ENCODE measurements at regions not wholly inside any gene's neighbourhood (a gene's known extent, or its start where the extent isn't known, plus 50 kb on each side); places are given as distances from the start of the nearest gene placed in this dataset.

DNA sequence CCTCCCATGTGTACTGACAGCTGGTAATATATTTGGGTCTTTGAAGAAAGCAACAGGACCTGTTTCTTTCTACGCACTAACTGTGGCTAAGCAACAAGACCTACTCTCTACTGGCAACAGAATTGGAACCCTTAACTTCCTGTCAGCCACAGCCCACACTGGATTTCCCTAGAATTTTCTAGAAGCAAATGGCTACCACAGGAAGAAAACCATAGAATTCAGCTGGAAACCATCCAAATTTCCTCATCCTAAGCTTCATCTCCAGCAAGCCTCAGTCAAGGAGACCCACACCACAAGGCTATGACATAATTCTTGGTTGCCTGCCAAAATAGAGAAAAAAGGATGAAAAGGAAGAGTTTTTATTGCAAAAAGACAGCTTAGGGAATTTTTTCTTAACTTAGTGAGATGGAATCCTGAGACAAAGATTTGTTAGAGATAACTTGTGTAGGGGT lies 171.8 kb upstream of the TNC start:
- no peak for ATAC-seq
- no peaks in the 10 kb centered on the region for H3K27me3 ChIP-seq
- no peak overlapping the region for H3K27ac ChIP-seq
- H3K4me3 ChIP-seq: no peak overlapping the region
- H3K4me1 ChIP-seq: peaks cover 5 to 20% (median 17%) of the 10 kb centered on the region in 3 donors
- no peaks in the 10 kb centered on the region for H3K9me3 ChIP-seq
- no peak for TF ChIP-seq POLR2A (IDR thresholded peaks at IDR 0.05)
- no peak for TF ChIP-seq POLR2AphosphoS5 (IDR thresholded peaks at IDR 0.05)
- TF ChIP-seq EP300 (IDR thresholded peaks at IDR 0.05): no peak
- TF ChIP-seq, protein P1, sequence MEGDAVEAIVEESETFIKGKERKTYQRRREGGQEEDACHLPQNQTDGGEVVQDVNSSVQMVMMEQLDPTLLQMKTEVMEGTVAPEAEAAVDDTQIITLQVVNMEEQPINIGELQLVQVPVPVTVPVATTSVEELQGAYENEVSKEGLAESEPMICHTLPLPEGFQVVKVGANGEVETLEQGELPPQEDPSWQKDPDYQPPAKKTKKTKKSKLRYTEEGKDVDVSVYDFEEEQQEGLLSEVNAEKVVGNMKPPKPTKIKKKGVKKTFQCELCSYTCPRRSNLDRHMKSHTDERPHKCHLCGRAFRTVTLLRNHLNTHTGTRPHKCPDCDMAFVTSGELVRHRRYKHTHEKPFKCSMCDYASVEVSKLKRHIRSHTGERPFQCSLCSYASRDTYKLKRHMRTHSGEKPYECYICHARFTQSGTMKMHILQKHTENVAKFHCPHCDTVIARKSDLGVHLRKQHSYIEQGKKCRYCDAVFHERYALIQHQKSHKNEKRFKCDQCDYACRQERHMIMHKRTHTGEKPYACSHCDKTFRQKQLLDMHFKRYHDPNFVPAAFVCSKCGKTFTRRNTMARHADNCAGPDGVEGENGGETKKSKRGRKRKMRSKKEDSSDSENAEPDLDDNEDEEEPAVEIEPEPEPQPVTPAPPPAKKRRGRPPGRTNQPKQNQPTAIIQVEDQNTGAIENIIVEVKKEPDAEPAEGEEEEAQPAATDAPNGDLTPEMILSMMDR (IDR thresholded peaks at IDR 0.05): no peak
- no peaks in the 10 kb centered on the region for H3K36me3 ChIP-seq
- WGBS, 2 donors (ENCODE audit: low coverage in 1 of 2): 88 to 100% methylated on average over 1 of the region's 1 CpG

DNA sequence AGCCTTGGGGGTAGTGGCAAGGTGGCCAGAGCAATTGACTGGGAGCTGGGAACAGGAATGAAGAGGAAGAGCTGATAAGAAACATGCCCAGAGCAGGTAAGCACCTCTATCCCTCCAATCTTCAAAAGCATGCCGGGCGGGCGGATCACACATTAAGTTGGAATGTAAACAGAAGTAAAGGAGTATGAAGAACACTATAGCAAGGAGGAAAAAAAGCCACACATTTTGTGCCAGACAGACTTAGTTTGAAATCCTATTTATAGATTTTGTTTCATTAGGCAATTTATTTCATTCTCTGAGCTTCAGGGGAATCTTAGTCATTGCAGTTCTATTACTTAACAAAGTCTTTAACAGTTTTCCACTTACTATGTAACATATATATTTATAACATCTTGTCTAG lies 173.9 kb upstream of the TNC start:
- H3K27me3 ChIP-seq: no peaks in the 10 kb centered on the region
- H3K9me3 ChIP-seq: no peaks in the 10 kb centered on the region
- H3K4me1 ChIP-seq: peaks cover 5 to 20% (median 17%) of the 10 kb centered on the region in 3 donors
- peak overlapping the region in 1 of 4 donors; percentile 2 for H3K27ac ChIP-seq
- WGBS, 2 donors (ENCODE audit: low coverage in 1 of 2): 29 to 71% methylated on average over 3 of the region's 3 CpGs
- no peak overlapping the region for H3K4me3 ChIP-seq
- H3K36me3 ChIP-seq: no peaks in the 10 kb centered on the region
- TF ChIP-seq EP300 (IDR thresholded peaks at IDR 0.05) (no peak), POLR2AphosphoS5 (IDR thresholded peaks at IDR 0.05) (no peak), POLR2A (IDR thresholded peaks at IDR 0.05) (no peak)
- TF ChIP-seq, protein P1 (IDR thresholded peaks at IDR 0.05): no peak
- ATAC-seq: no peak

DNA sequence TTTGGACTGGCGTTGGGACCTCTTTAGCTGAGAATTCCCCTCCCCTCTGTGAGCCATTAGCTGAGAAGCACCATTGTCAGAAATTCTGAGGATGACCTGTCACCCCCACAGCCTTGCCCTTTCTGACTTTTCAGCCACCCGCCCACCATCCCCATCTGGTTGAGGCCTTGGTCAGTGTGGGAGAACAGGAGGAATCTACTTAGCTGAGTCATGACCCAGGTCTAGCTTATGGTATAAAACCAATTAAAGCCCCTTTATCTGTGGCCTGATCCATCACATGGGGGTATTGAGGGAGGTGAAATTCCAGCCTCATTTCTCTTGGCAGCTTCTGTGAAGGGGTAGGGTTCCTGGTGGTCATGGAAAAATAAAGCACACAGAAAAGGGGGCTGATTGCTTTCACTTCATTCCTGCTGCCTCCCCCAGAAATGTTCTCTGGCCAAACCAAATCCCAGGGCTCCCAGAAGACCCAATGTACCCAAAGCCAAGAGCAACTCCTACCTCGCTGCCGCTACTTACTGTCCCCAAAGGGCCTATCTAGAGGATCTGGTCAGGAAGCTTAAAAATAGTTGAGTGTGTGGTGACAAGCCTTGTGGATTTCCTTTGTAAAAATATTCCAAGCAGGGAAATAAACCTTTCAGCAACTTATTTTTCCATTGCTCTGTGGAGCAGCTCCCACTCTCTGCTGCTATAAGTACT lies 174.8 kb upstream of the TNC start:
- H3K4me1 ChIP-seq: peaks cover 5 to 20% (median 17%) of the 10 kb centered on the region in 3 donors
- WGBS, 2 donors (ENCODE audit: low coverage in 1 of 2): 33 to 52% methylated on average over 1 to 3 of the region's 4 CpGs
- no peaks in the 10 kb centered on the region for H3K9me3 ChIP-seq
- TF ChIP-seq POLR2AphosphoS5 (IDR thresholded peaks at IDR 0.05) (no peak), POLR2A (IDR thresholded peaks at IDR 0.05) (no peak), EP300 (IDR thresholded peaks at IDR 0.05) (no peak)
- TF ChIP-seq, protein P1 (IDR thresholded peaks at IDR 0.05): no peak
- H3K27me3 ChIP-seq: no peaks in the 10 kb centered on the region
- no peaks in the 10 kb centered on the region for H3K36me3 ChIP-seq
- no peak overlapping the region for H3K27ac ChIP-seq
- ATAC-seq: no peak
- no peak overlapping the region for H3K4me3 ChIP-seq

DNA sequence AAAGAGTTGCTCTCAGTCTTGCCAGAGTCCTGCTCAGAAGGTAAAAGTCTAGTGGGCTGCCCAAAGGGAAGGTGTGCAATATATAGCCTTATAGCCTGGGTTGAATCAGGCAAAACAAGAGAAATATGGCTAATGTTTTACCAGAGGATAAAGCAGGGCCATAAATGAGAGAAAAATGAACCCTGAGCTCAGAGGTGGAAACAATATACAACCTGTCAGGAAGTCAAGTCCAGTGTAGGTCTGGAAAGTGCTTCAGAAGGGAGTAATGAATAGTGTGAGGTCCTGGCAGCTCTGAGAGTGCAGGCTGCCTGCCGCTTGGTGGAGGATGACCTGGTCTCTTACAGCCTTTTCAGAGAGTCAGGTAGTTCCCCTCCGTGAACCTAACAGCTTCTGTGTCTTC lies 177.8 kb upstream of the TNC start:
- H3K36me3 ChIP-seq: no peaks in the 10 kb centered on the region
- no peaks in the 10 kb centered on the region for H3K9me3 ChIP-seq
- ATAC-seq: no peak
- H3K27me3 ChIP-seq: no peaks in the 10 kb centered on the region
- H3K27ac ChIP-seq: no peak overlapping the region
- WGBS, 2 donors (ENCODE audit: low coverage in 1 of 2): 89 to 100% methylated on average over 1 to 2 of the region's 2 CpGs
- peaks cover 5 to 20% (median 17%) of the 10 kb centered on the region in 3 donors for H3K4me1 ChIP-seq
- TF ChIP-seq POLR2AphosphoS5 (IDR thresholded peaks at IDR 0.05): no peak
- TF ChIP-seq, protein P1 (IDR thresholded peaks at IDR 0.05): no peak
- TF ChIP-seq EP300 (IDR thresholded peaks at IDR 0.05): no peak
- TF ChIP-seq POLR2A (IDR thresholded peaks at IDR 0.05): no peak
- H3K4me3 ChIP-seq: no peak overlapping the region
